ENCODE measurements at regions not wholly inside any gene's neighbourhood (a gene's known extent, or its start where the extent isn't known, plus 50 kb on each side); places are given as distances from the start of the nearest gene placed in this dataset.
A peak's percentile ranks its signal among the peaks of the same experiment; 100 is the strongest.

DNA sequence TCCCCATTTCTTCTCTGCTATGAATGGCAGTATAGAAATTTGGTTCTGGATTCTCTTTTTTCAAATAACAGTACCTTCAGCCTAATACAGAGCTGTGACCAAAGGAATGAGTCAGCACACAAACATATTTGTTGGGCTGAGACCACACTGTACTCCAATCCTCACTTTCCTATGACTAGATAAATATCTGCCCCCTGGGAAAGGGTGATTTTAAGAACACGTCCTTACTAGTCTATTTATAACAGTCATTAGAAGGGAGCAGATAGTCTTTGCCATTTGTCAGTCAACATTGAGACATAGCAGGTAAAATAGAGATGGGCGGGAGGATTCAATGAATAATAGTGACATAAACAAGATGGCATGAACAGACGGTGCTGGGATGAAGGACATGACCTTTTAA lies 461.3 kb downstream of the MCTP2 start:
- Histone ChIP-seq H3K27ac (ENCODE audit: control insufficient read depth, insufficient read depth, low read length) (no peak overlapping the region), H3K9me1 (ENCODE audit: control insufficient read depth, extremely low read depth, insufficient read depth, low read length) (no peaks in the 10 kb centered on the region), H2AFZ (ENCODE audit: control insufficient read depth, low read length) (no peak overlapping the region), H3K4me1 (ENCODE audit: control insufficient read depth, extremely low read depth, insufficient read depth, low read length) (peaks cover 19% of the 10 kb centered on the region), H4K20me1 (ENCODE audit: control insufficient read depth, extremely low read depth, insufficient read depth, low read length) (no peaks in the 10 kb centered on the region), H3K4me2 (ENCODE audit: control insufficient read depth, extremely low read depth, insufficient read depth, low read depth, low read length) (no peak overlapping the region), H3K9ac (ENCODE audit: control insufficient read depth, extremely low read depth, insufficient read depth, low read length) (no peak overlapping the region), H3K36me3 (ENCODE audit: control insufficient read depth in 2 of 2, extremely low read depth in 1 of 2, insufficient read depth in 2 of 2, low read length in 2 of 2) (no peaks in the 10 kb centered on the region), H3K4me3 (ENCODE audit: control insufficient read depth in 2 of 3, extremely low read depth in 1 of 3, insufficient read depth in 2 of 3, low read depth in 1 of 3, low read length in 3 of 3) (no peak overlapping the region), H3K27me3 (ENCODE audit: control insufficient read depth, extremely low read depth, insufficient read depth, low read length) (no peaks in the 10 kb centered on the region), H3K9me3 (ENCODE audit: control insufficient read depth, low read depth, low read length) (no peaks in the 10 kb centered on the region), H3K79me2 (ENCODE audit: control insufficient read depth, insufficient read depth, low read length) (no peaks in the 10 kb centered on the region)
- TF ChIP-seq EZH2 (IDR thresholded peaks at IDR 0.05; ENCODE audit: low read length) (no peak), CTCF (optimal IDR thresholded peaks at IDR 0.05 in 1 of 3, IDR thresholded peaks at IDR 0.05 in 1 of 3, conservative IDR thresholded peaks at IDR 0.05 in 1 of 3; ENCODE audit: extremely low read depth in 1 of 3, insufficient read depth in 2 of 3, low read length in 3 of 3) (no peak)
- DNase-seq (ENCODE audit: low read depth, low spot score) = peak; percentile 50
- FAIRE-seq = peak; percentile 74
- dilution Hi-C loops (cut with MboI; ENCODE audit: extremely low pct_ligation_motif_present, low sequenced_read_pairs) = no loop called here

GRCh38 chr15:94700211-94700610 lies 468.9 kb downstream of the MCTP2 start:
- H3K79me2 ChIP-seq (ENCODE audit: control insufficient read depth, insufficient read depth, low read length) = no peaks in the 10 kb centered on the region
- H3K9me3 ChIP-seq (ENCODE audit: control insufficient read depth, low read depth, low read length) = no peaks in the 10 kb centered on the region
- no peak for TF ChIP-seq CTCF (optimal IDR thresholded peaks at IDR 0.05 in 1 of 3, IDR thresholded peaks at IDR 0.05 in 1 of 3, conservative IDR thresholded peaks at IDR 0.05 in 1 of 3; ENCODE audit: extremely low read depth in 1 of 3, insufficient read depth in 2 of 3, low read length in 3 of 3)
- TF ChIP-seq EZH2 (IDR thresholded peaks at IDR 0.05; ENCODE audit: low read length) = no peak
- DNase-seq (ENCODE audit: low read depth, low spot score) = no peak
- no peaks in the 10 kb centered on the region for H3K36me3 ChIP-seq (ENCODE audit: control insufficient read depth in 2 of 2, extremely low read depth in 1 of 2, insufficient read depth in 2 of 2, low read length in 2 of 2)
- FAIRE-seq = no peak
- no peak overlapping the region for H3K4me3 ChIP-seq (ENCODE audit: control insufficient read depth in 2 of 3, extremely low read depth in 1 of 3, insufficient read depth in 2 of 3, low read depth in 1 of 3, low read length in 3 of 3)
- no peaks in the 10 kb centered on the region for H3K4me1 ChIP-seq (ENCODE audit: control insufficient read depth, extremely low read depth, insufficient read depth, low read length)
- no peak overlapping the region for H2AFZ ChIP-seq (ENCODE audit: control insufficient read depth, low read length)
- no peak overlapping the region for H3K9ac ChIP-seq (ENCODE audit: control insufficient read depth, extremely low read depth, insufficient read depth, low read length)
- no peaks in the 10 kb centered on the region for H4K20me1 ChIP-seq (ENCODE audit: control insufficient read depth, extremely low read depth, insufficient read depth, low read length)
- H3K9me1 ChIP-seq (ENCODE audit: control insufficient read depth, extremely low read depth, insufficient read depth, low read length) = no peaks in the 10 kb centered on the region
- no peak overlapping the region for H3K27ac ChIP-seq (ENCODE audit: control insufficient read depth, insufficient read depth, low read length)
- no peaks in the 10 kb centered on the region for H3K27me3 ChIP-seq (ENCODE audit: control insufficient read depth, extremely low read depth, insufficient read depth, low read length)
- dilution Hi-C loops (cut with MboI; ENCODE audit: extremely low pct_ligation_motif_present, low sequenced_read_pairs) = no loop called here
- H3K4me2 ChIP-seq (ENCODE audit: control insufficient read depth, extremely low read depth, insufficient read depth, low read depth, low read length) = no peak overlapping the region

Measured in keratinocyte (primary cell).